Nephron (organoid): ENCODE measurements at regions not wholly inside any gene's neighbourhood (a gene's known extent, or its start where the extent isn't known, plus 50 kb on each side); places are given as distances from the start of the nearest gene placed in this dataset.

Experiments used
- H3K27ac Mint-ChIP-seq, 3 experiments: 2 replicates each; pipeline ENCODE4 v1.8.0; 2020; ENCODE audit warnings: mixed read lengths in 3 of 3, mild to moderate bottlenecking in 2 of 3, moderate library complexity in 1 of 3
- H3K27me3 Mint-ChIP-seq: 2 replicates; pipeline ENCODE4 v1.8.0; 2021; ENCODE audit warnings: low read depth, mild to moderate bottlenecking, moderate library complexity, mixed read lengths
- H3K36me3 Mint-ChIP-seq: 2 replicates; pipeline ENCODE4 v1.8.0; 2020; ENCODE audit warnings: low read depth, mixed read lengths
- H3K4me1 Mint-ChIP-seq: 2 replicates; pipeline ENCODE4 v1.8.0; 2020; ENCODE audit warnings: mixed read lengths
- H3K4me3 Mint-ChIP-seq, 3 experiments: 2 replicates each; pipeline ENCODE4 v1.8.0; 2020; ENCODE audit warnings: mild to moderate bottlenecking in 3 of 3, mixed read lengths in 3 of 3, moderate library complexity in 2 of 3
- H3K9me3 Mint-ChIP-seq: 2 replicates; pipeline ENCODE4 v1.8.0; 2020; ENCODE audit warnings: mixed read lengths
- CTCF ChIP-seq, 3 experiments: fragments of 200-600 bp; sonication (generic); IDR thresholded peaks; one replicate each; pipeline ENCODE4 v1.5.0; 2021; ENCODE audit warnings: antibody characterized with exemption in 3 of 3; ENCODE audit not compliant: unreplicated experiment in 3 of 3

GRCh38 chr13:59441596-59442280 lies 722.0 kb downstream of the DIAPH3 start:
- Mint-ChIP-seq H3K4me1 (peaks cover 3% of the 10 kb centered on the region), H3K4me3 (no peak overlapping the region), H3K27ac (no peak overlapping the region), H3K36me3 (no peaks in the 10 kb centered on the region), H3K9me3 (no peaks in the 10 kb centered on the region), H3K27me3 (no peaks in the 10 kb centered on the region)
- no peak for TF ChIP-seq CTCF (IDR thresholded peaks at IDR 0.05; ENCODE audit: unreplicated experiment in 3 of 3)

GRCh38 chr13:59442461-59442860 lies 721.3 kb downstream of the DIAPH3 start:
- no peaks in the 10 kb centered on the region for H3K36me3 Mint-ChIP-seq
- peaks cover 3% of the 10 kb centered on the region for H3K4me1 Mint-ChIP-seq
- no peak for TF ChIP-seq CTCF (IDR thresholded peaks at IDR 0.05; ENCODE audit: unreplicated experiment in 3 of 3)
- H3K9me3 Mint-ChIP-seq = no peaks in the 10 kb centered on the region
- no peak overlapping the region for H3K27ac Mint-ChIP-seq
- H3K4me3 Mint-ChIP-seq = no peak overlapping the region
- no peaks in the 10 kb centered on the region for H3K27me3 Mint-ChIP-seq

- Mint-ChIP-seq H3K4me3 (no peak overlapping the region), H3K36me3 (no peaks in the 10 kb centered on the region), H3K27ac (no peak overlapping the region), H3K27me3 (no peaks in the 10 kb centered on the region), H3K9me3 (no peaks in the 10 kb centered on the region), H3K4me1 (peaks cover 3% of the 10 kb centered on the region)
- no peak for TF ChIP-seq CTCF (IDR thresholded peaks at IDR 0.05; ENCODE audit: unreplicated experiment in 3 of 3)
Measured at GRCh38 chr13:59442944-59443486, 720.7 kb downstream of the DIAPH3 start.

GRCh38 chr13:59444210-59444857 lies 719.4 kb downstream of the DIAPH3 start:
- H3K36me3 Mint-ChIP-seq = no peaks in the 10 kb centered on the region
- no peak overlapping the region for H3K27ac Mint-ChIP-seq
- TF ChIP-seq CTCF (IDR thresholded peaks at IDR 0.05; ENCODE audit: unreplicated experiment in 3 of 3) = no peak
- no peaks in the 10 kb centered on the region for H3K9me3 Mint-ChIP-seq
- no peaks in the 10 kb centered on the region for H3K27me3 Mint-ChIP-seq
- H3K4me1 Mint-ChIP-seq = peaks cover 3% of the 10 kb centered on the region
- H3K4me3 Mint-ChIP-seq = no peak overlapping the region

GRCh38 chr13:59445812-59446211 lies 717.9 kb downstream of the DIAPH3 start:
- Mint-ChIP-seq H3K36me3 (no peaks in the 10 kb centered on the region), H3K4me1 (peaks cover 10% of the 10 kb centered on the region), H3K27me3 (no peaks in the 10 kb centered on the region), H3K27ac (no peak overlapping the region), H3K9me3 (no peaks in the 10 kb centered on the region), H3K4me3 (no peak overlapping the region)
- TF ChIP-seq CTCF (IDR thresholded peaks at IDR 0.05; ENCODE audit: unreplicated experiment in 3 of 3) = no peak
